ENCODE measurements at regions not wholly inside any gene's neighbourhood (a gene's known extent, or its start where the extent isn't known, plus 50 kb on each side); places are given as distances from the start of the nearest gene placed in this dataset.
A peak's percentile ranks its signal among the peaks of the same experiment; 100 is the strongest.

GRCh38 chr2:195018462-195018861, 638.6 kb upstream of the SLC39A10 start:
- CTCF ChIA-PET = no interaction called here
- no peak for TF ChIP-seq CTCF (IDR thresholded peaks at IDR 0.05; ENCODE audit: insufficient read depth, low read length, missing control alignments)
- DNase-seq (ENCODE audit: low read depth, low spot score) = no peak
- POLR2A ChIA-PET = no interaction called here
- H3K4me3 ChIP-seq (ENCODE audit: low read depth, low read length) = no peak overlapping the region

GRCh38 chr2:195017890-195018289, 639.1 kb upstream of the SLC39A10 start:
- ChIA-PET CTCF (no interaction called here), POLR2A (no interaction called here)
- no peak overlapping the region for H3K4me3 ChIP-seq (ENCODE audit: low read depth, low read length)
- TF ChIP-seq CTCF (IDR thresholded peaks at IDR 0.05; ENCODE audit: insufficient read depth, low read length, missing control alignments) = no peak
- DNase-seq (ENCODE audit: low read depth, low spot score) = no peak

GRCh38 chr2:195016841-195017240, 640.2 kb upstream of the SLC39A10 start:
- H3K4me3 ChIP-seq (ENCODE audit: low read depth, low read length) = no peak overlapping the region
- no peak for DNase-seq (ENCODE audit: low read depth, low spot score)
- TF ChIP-seq CTCF (IDR thresholded peaks at IDR 0.05; ENCODE audit: insufficient read depth, low read length, missing control alignments) = no peak
- ChIA-PET POLR2A (no interaction called here), CTCF (no interaction called here)

- DNase-seq (ENCODE audit: low read depth, low spot score) = peak; percentile 3
- ChIA-PET CTCF (no interaction called here), POLR2A (no interaction called here)
- no peak for TF ChIP-seq CTCF (IDR thresholded peaks at IDR 0.05; ENCODE audit: insufficient read depth, low read length, missing control alignments)
- no peak overlapping the region for H3K4me3 ChIP-seq (ENCODE audit: low read depth, low read length)
Measured at GRCh38 chr2:195009202-195009601, 647.8 kb upstream of the SLC39A10 start.

- no peak overlapping the region for H3K4me3 ChIP-seq (ENCODE audit: low read depth, low read length)
- ChIA-PET POLR2A (no interaction called here), CTCF (no interaction called here)
- DNase-seq (ENCODE audit: low read depth, low spot score) = no peak
- no peak for TF ChIP-seq CTCF (IDR thresholded peaks at IDR 0.05; ENCODE audit: insufficient read depth, low read length, missing control alignments)
Measured at GRCh38 chr2:195006856-195007255, 650.2 kb upstream of the SLC39A10 start.

- no peak for TF ChIP-seq CTCF (IDR thresholded peaks at IDR 0.05; ENCODE audit: insufficient read depth, low read length, missing control alignments)
- CTCF ChIA-PET = no interaction called here
- no peak for DNase-seq (ENCODE audit: low read depth, low spot score)
- no peak overlapping the region for H3K4me3 ChIP-seq (ENCODE audit: low read depth, low read length)
- POLR2A ChIA-PET = no interaction called here
Measured at GRCh38 chr2:195003881-195004471, 653.0 kb upstream of the SLC39A10 start.

All from AG04449 (cell line).